Thymus (tissue), 11 donors: ENCODE measurements at regions not wholly inside any gene's neighbourhood (a gene's known extent, or its start where the extent isn't known, plus 50 kb on each side); places are given as distances from the start of the nearest gene placed in this dataset.
"Not testable (repeated sequence)": the region's sequence is repeated elsewhere in the genome, so short reads cannot be mapped to it uniquely, and the experiment has no call there.

Experiments
- DNase-seq, 9 donors: peaks; one replicate each; pipeline ENCODE4 v3.0.0-alpha.2; 2013; ENCODE audit warnings: low spot score in 9 of 9, low read depth in 6 of 9, missing footprints in 1 of 9
- H3K27ac ChIP-seq, 2 donors: one replicate each; pipeline ENCODE4 v1.5.1; 2013; ENCODE audit warnings: control low read depth in 1 of 2, low read depth in 1 of 2, low read length in 1 of 2, mild to moderate bottlenecking in 1 of 2, moderate library complexity in 1 of 2
- H3K27me3 ChIP-seq, 2 donors: one replicate each; pipeline ENCODE4 v1.5.1; 2013; ENCODE audit warnings: low read length in 1 of 2; ENCODE audit not compliant: control insufficient read depth in 2 of 2, insufficient read depth in 1 of 2
- H3K36me3 ChIP-seq, 2 donors: one replicate each; pipeline ENCODE4 v1.5.1; 2013; ENCODE audit warnings: low read length in 1 of 2, mild to moderate bottlenecking in 1 of 2, moderate library complexity in 1 of 2; ENCODE audit not compliant: control insufficient read depth in 2 of 2, insufficient read depth in 2 of 2
- H3K4me1 ChIP-seq, 2 donors: one replicate each; pipeline ENCODE4 v1.5.1; 2013; ENCODE audit warnings: low read length in 2 of 2; ENCODE audit not compliant: control insufficient read depth in 2 of 2, insufficient read depth in 2 of 2
- H3K4me3 ChIP-seq, 2 donors: one replicate each; pipeline ENCODE4 v1.5.1; 2013; ENCODE audit warnings: low read length in 2 of 2, control low read depth in 1 of 2, mild to moderate bottlenecking in 1 of 2
- H3K9me3 ChIP-seq, 2 donors: one replicate each; pipeline ENCODE4 v1.5.1; 2013; ENCODE audit warnings: low read length in 1 of 2, mild to moderate bottlenecking in 1 of 2; ENCODE audit not compliant: control insufficient read depth in 2 of 2, insufficient read depth in 1 of 2
- WGBS: extraction: QIAGEN DNeasy Blood & Tissue Kit; methylation state at CpG from one replicate; pipeline ENCODE4 v1.1.7; 2013; 5-methylcytosine and 5-hydroxymethylcytosine counted together
- donor health status: healthy.

DNA sequence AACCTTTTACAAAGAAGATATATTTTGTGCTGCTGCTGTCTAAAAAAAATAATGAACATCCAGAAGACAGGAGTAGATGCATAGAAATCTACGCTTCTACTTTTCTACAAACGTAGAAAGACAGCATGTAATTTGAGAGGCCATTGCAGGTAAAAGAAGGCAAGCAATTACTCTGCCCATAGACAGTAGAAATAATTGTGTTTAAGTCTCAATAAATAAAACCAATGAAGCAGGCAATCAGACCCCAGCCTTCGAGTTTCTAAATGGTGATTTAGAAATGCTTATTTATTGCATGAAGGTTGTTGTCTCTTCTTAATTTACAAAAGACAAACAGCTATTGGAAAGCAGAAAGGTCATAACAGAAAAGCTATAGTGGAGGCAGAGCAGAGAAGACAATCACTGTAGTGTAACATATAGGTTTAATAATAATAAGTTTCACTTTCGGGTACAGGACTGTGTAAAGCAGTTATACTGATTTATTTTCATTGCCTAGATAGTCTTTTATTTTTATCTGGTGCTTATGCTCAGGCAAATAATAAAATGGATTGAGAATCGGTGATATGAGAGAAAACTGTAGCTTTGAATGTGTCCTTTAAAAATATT lies 123.0 kb upstream of the TACR3 start:
- no peak overlapping the region for H3K4me3 ChIP-seq
- H3K27me3 ChIP-seq, result no peaks in the 10 kb centered on the region
- no peak overlapping the region for H3K27ac ChIP-seq
- no peaks in the 10 kb centered on the region for H3K36me3 ChIP-seq
- H3K4me1 ChIP-seq, result no peaks in the 10 kb centered on the region
- DNase-seq, result no peak
- 87% methylated on average over 5 of the region's 5 CpGs for WGBS
- H3K9me3 ChIP-seq, result no peaks in the 10 kb centered on the region

DNA sequence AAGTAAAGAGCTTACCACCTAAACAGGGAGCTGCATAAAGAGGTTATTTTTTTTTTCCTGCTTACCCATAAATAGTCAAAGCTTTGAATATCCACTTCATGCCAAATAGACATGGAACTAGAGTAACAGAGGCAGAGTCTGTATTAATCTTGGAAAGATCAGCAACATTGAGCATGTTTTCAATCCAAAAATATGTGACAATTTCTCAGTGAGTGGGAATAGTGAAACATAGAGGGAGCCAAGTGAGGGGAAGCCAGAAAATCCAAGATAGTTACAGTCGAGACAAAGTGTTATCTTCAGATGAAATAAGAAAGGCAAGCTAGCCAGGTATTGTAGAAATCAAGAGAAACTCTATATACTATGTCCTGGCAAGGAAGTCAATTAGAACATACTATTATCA lies 122.3 kb upstream of the TACR3 start:
- Histone ChIP-seq H3K36me3 (no peaks in the 10 kb centered on the region), H3K4me3 (no peak overlapping the region), H3K27me3 (no peaks in the 10 kb centered on the region), H3K4me1 (no peaks in the 10 kb centered on the region), H3K9me3 (no peaks in the 10 kb centered on the region), H3K27ac (no peak overlapping the region)
- WGBS, result 83% methylated on average over 1 of the region's 1 CpG
- DNase-seq, result no peak

DNA sequence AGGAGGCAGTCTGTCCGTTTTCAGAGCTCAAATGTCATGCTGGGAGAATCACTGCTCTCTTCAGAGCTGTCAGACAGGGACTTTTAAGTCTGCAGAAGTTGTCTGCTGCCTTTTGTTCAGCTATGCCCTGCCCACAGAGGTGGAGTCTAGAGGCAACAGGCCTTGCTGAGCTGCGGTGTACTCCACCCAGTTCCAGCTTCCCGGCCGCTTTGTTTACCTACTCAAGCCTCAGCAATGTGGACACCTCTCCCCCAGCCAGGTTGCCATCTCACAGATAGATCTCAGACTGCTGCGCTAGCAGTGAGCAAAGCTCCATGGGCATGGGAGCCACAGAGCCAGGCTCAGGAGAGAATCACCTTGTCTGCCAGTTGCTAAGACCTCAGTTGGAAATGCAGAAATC lies 90.5 kb upstream of the TACR3 start:
- not testable (repeated sequence) for H3K27ac ChIP-seq, H3K9me3 ChIP-seq, H3K36me3 ChIP-seq, H3K4me1 ChIP-seq, H3K27me3 ChIP-seq, H3K4me3 ChIP-seq, DNase-seq
- WGBS, result 78% methylated on average over 5 of the region's 5 CpGs

DNA sequence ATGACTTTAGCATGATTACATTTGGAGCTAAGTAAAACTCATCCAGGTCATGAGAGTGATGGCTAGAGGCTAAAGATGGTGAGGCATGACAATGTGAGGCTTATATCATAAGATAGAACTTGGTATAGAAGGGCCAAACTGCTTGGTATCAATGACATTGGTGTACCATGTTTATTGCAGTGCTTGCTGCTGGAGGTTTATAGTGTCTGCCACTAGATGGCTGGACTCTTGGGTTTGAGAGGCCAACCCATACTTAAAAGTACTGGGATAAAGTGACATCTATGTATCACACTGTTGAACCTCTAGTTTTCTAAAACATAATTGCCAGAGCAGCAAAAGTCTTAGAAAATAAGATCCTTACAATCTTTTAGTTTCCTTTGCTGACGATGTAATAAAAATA lies 83.0 kb upstream of the TACR3 start:
- WGBS, result 94% methylated on average over 1 of the region's 1 CpG

DNA sequence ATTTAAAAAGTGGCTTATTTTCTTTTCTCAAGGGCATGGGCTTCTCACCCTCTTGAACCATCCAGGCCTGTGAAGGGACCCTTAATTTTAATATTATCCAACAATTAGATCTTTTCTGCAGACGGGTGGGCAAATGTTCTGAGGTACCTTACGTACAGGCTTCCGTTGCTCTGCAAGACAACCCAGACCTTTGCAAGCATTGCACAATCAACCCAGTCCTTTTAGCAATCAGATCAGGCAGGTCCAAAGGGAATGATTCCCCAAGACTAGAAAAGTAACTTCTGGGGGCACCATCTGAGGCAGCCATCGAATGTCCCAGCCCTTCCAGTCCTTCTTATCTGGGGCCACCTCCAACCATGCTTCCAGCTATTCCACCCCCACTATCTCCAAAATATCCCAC lies 67.3 kb upstream of the TACR3 start:
- H3K4me3 ChIP-seq, result no peak overlapping the region
- H3K27ac ChIP-seq, result no peak overlapping the region
- WGBS, result 94% methylated on average over 4 of the region's 4 CpGs

More for the DNA sequence above, 83.0 kb upstream of the TACR3 start:
- Histone ChIP-seq H3K27me3 (no peaks in the 10 kb centered on the region), H3K4me1 (no peaks in the 10 kb centered on the region), H3K36me3 (no peaks in the 10 kb centered on the region), H3K4me3 (no peak overlapping the region), H3K9me3 (peaks cover 0 to 3% of the 10 kb centered on the region in 2 donors), H3K27ac (no peak overlapping the region)
- DNase-seq, result no peak

DNA sequence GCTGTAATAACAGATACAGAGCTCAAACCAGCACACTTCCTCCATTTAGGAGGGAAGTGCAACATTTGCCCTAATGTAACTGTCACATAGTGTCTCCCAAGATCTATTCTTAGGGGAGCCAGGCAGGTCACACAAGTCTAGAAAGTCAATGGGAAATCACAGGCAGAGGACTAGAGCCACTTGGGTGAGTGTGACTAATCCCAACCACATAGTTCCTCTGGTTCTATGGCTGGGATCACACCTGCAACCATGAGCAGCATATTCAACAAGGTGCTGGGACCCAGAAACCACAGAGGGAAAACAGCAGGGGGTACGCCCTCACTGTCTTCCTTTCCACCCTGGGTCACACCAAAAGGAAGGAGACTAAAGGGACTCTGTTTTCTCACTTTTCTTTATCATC lies 66.8 kb upstream of the TACR3 start:
- no peak for DNase-seq
- Histone ChIP-seq H3K4me1 (no peaks in the 10 kb centered on the region), H3K9me3 (peaks cover 2 to 8% of the 10 kb centered on the region in 2 donors), H3K4me3 (no peak overlapping the region), H3K27ac (no peak overlapping the region), H3K36me3 (no peaks in the 10 kb centered on the region), H3K27me3 (no peaks in the 10 kb centered on the region)
- 82% methylated on average over 1 of the region's 1 CpG for WGBS

More for the DNA sequence above, 67.3 kb upstream of the TACR3 start:
- Histone ChIP-seq H3K9me3 (peaks cover 2 to 8% of the 10 kb centered on the region in 2 donors), H3K36me3 (no peaks in the 10 kb centered on the region), H3K4me1 (no peaks in the 10 kb centered on the region), H3K27me3 (no peaks in the 10 kb centered on the region)
- DNase-seq, result no peak

DNA sequence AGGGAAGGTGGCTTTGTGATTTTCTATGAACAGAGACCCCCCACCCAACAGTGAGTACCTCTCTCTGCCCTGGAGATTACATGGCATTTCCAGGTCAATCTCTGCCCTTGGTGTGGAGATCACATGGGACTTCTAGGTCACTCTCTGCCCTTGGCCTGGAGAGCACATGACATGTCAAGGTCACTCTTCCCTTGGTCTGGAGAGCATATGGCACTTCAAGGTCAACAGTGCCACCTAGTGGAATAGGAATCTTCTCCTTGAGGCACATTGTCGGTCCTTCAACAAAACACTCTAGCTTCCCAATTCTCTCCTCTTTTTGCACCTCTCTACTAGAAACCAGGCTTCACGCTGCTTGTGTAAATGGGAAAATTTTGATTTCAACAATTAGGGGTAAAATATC lies 66.2 kb upstream of the TACR3 start:
- H3K36me3 ChIP-seq, result no peaks in the 10 kb centered on the region
- H3K4me1 ChIP-seq, result no peaks in the 10 kb centered on the region
- H3K27ac ChIP-seq, result no peak overlapping the region
- H3K9me3 ChIP-seq, result peaks cover 2 to 8% of the 10 kb centered on the region in 2 donors
- H3K4me3 ChIP-seq, result no peak overlapping the region
- no peak for DNase-seq
- WGBS, result 93% methylated on average over 2 of the region's 2 CpGs
- no peaks in the 10 kb centered on the region for H3K27me3 ChIP-seq

DNA sequence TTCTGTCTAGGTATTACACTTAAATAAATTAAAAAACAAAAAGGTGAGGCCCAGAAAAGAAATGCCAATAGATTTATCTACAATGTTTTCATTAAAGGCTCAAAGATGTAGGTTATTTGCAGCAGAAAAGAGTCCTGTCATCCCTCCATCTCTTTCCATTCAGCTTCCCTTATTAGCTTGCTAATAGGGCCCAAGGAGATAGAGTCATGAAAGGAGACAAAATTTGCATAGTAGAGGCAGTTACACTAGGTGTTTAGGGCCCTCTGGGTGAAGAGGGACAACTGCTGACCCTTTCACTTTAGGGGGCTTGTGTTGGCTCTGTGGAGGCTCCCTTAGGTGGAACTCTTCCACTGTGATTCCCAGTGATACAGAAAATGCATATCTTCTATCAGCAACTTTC lies 58.4 kb upstream of the TACR3 start:
- Histone ChIP-seq H3K4me3 (no peak overlapping the region), H3K36me3 (no peaks in the 10 kb centered on the region), H3K27me3 (no peaks in the 10 kb centered on the region), H3K9me3 (no peaks in the 10 kb centered on the region), H3K27ac (no peak overlapping the region), H3K4me1 (no peaks in the 10 kb centered on the region)
- no peak for DNase-seq

DNA sequence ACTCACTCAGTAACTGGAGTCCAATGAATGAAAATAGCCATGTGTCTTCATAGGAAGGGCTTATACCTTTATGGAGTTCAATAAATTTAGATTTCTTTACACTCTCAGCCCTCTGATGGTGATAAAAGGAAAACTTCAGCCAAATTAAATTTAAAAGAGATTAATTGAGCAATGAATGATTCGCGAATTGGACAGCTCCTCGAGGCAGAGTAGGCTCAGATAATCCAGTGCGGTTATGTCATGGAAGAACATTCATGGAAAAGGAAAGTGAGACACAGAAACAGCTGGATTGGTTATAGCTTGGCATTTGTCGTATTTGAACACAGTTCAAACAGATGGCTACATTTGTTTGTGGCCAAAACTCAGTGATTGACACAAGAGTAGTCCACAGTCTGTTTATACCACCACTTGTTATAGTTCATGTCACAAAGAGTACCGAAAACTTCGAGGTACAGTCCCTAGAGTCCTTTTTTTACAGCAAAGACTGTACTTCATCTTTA lies 54.6 kb upstream of the TACR3 start:
- 81% methylated on average over 7 of the region's 7 CpGs for WGBS
- no peaks in the 10 kb centered on the region for H3K27me3 ChIP-seq
- no peak overlapping the region for H3K4me3 ChIP-seq
- H3K27ac ChIP-seq, result no peak overlapping the region
- H3K36me3 ChIP-seq, result no peaks in the 10 kb centered on the region
- no peaks in the 10 kb centered on the region for H3K9me3 ChIP-seq
- no peak for DNase-seq
- no peaks in the 10 kb centered on the region for H3K4me1 ChIP-seq
